Neural progenitor cell (in vitro differentiated cells): ENCODE measurements at regions not wholly inside any gene's neighbourhood (a gene's known extent, or its start where the extent isn't known, plus 50 kb on each side); places are given as distances from the start of the nearest gene placed in this dataset.

Source experiments
- DNase-seq: peaks from one replicate; pipeline ENCODE4 v3.0.0-alpha.2; 2016; ENCODE audit warnings: low spot score
- H2AFZ ChIP-seq: fragments of 200-600 bp; sonication (generic); replicated peaks from 2 replicates; pipeline ENCODE4 v1.6.1; 2016; ENCODE audit warnings: antibody characterized with exemption
- H3F3A ChIP-seq: fragments of 200-600 bp; sonication (generic); 2 replicates; pipeline ENCODE4 v1.6.1; 2016; ENCODE audit warnings: antibody characterized with exemption, low read depth
- H3K27ac ChIP-seq: fragments of 200-600 bp; sonication (generic); 2 replicates; pipeline ENCODE4 v1.5.1; 2016; ENCODE audit warnings: mild to moderate bottlenecking
- H3K27me3 ChIP-seq: fragments of 200-600 bp; sonication (generic); 2 replicates; pipeline ENCODE4 v1.6.1; 2016; ENCODE audit warnings: mild to moderate bottlenecking, moderate library complexity
- H3K36me3 ChIP-seq: fragments of 200-600 bp; sonication (generic); 2 replicates; pipeline ENCODE4 v1.5.1; 2016
- H3K4me1 ChIP-seq: fragments of 200-600 bp; sonication (generic); 2 replicates; pipeline ENCODE4 v1.6.1; 2016; ENCODE audit warnings: mixed run types
- H3K4me2 ChIP-seq: fragments of 200-600 bp; sonication (generic); 2 replicates; pipeline ENCODE4 v1.6.1; 2016
- H3K4me3 ChIP-seq: fragments of 200-600 bp; sonication (generic); 2 replicates; pipeline ENCODE4 v1.5.1; 2016
- H3K79me2 ChIP-seq: fragments of 200-600 bp; sonication (generic); 2 replicates; pipeline ENCODE4 v1.6.1; 2016; ENCODE audit warnings: low read depth
- H3K9ac ChIP-seq: fragments of 200-600 bp; sonication (generic); 2 replicates; pipeline ENCODE4 v1.6.1; 2016
- H3K9me3 ChIP-seq: fragments of 200-600 bp; sonication (generic); 2 replicates; pipeline ENCODE4 v1.5.1; 2016; ENCODE audit warnings: low read depth
- H4K20me1 ChIP-seq: fragments of 200-600 bp; sonication (generic); 2 replicates; pipeline ENCODE4 v1.6.1; 2016; ENCODE audit warnings: low read depth
- H3K27ac Mint-ChIP-seq: 3 replicates; pipeline ENCODE4 v1.8.0; 2021; ENCODE audit warnings: mixed read lengths
- H3K27me3 Mint-ChIP-seq: 2 replicates; pipeline ENCODE4 v1.8.0; 2022; ENCODE audit warnings: low read depth, mild to moderate bottlenecking, inconsistent platforms, moderate library complexity, mixed read lengths; ENCODE audit not compliant: insufficient read depth
- H3K36me3 Mint-ChIP-seq: 3 replicates; pipeline ENCODE4 v1.8.0; 2021; ENCODE audit warnings: mixed read lengths
- H3K4me1 Mint-ChIP-seq: 3 replicates; pipeline ENCODE4 v1.8.0; 2021; ENCODE audit warnings: mixed read lengths
- H3K4me3 Mint-ChIP-seq: 3 replicates; pipeline ENCODE4 v1.8.0; 2021; ENCODE audit warnings: mild to moderate bottlenecking, moderate library complexity, mixed read lengths
- H3K9me3 Mint-ChIP-seq: 3 replicates; pipeline ENCODE4 v1.8.0; 2020; ENCODE audit warnings: mixed read lengths
- EZH2 ChIP-seq: fragments of 200-600 bp; sonication (generic); IDR thresholded peaks from 2 replicates; pipeline ENCODE4 v1.6.1; 2017; ENCODE audit warnings: antibody characterized with exemption, mild to moderate bottlenecking, moderate library complexity
- EZH2phosphoT487 ChIP-seq: fragments of 200-600 bp; sonication (generic); IDR thresholded peaks from 2 replicates; pipeline ENCODE4 v1.6.1; 2017; ENCODE audit warnings: antibody characterized with exemption
- TF ChIP-seq, protein P1 (sequence below): fragments of 200-600 bp; sonication (generic); IDR thresholded peaks from 2 replicates; pipeline ENCODE4 v1.5.1; 2017; ENCODE audit warnings: antibody characterized with exemption, mild to moderate bottlenecking

DNA sequence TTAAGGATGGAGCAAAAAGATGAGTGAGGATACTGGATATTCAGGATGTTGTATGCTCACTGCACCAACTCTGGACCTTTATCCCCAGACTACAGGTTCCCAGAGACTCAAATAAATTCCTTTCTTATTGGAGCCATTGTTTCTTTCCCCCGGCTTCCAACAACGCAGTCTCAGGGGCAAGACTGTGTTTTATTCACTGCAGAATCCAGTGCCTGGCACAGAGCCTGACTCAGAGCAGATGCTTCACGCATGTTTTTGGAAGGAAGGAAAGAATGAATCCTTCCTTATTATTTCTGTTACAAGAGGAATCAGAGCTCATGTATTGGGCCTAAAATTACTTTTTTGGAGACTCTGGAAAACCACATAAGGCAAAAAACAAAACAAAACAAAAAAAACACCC lies 96.0 kb upstream of the VGLL4 start:
- Histone ChIP-seq H3F3A (no peaks in the 10 kb centered on the region), H4K20me1 (no peaks in the 10 kb centered on the region), H2AFZ (no peak overlapping the region), H3K27ac (no peak overlapping the region), H3K4me2 (no peak overlapping the region), H3K79me2 (no peaks in the 10 kb centered on the region), H3K36me3 (no peaks in the 10 kb centered on the region), H3K27me3 (no peaks in the 10 kb centered on the region), H3K9me3 (no peaks in the 10 kb centered on the region), H3K9ac (no peak overlapping the region), H3K4me3 (no peak overlapping the region), H3K4me1 (no peaks in the 10 kb centered on the region)
- Mint-ChIP-seq H3K27ac (no peak overlapping the region), H3K36me3 (no peaks in the 10 kb centered on the region), H3K9me3 (no peaks in the 10 kb centered on the region), H3K4me3 (no peak overlapping the region), H3K27me3 (no peaks in the 10 kb centered on the region), H3K4me1 (peaks cover 4% of the 10 kb centered on the region)
- TF ChIP-seq EZH2 (no peak), EZH2phosphoT487 (no peak)
- TF ChIP-seq, protein P1, sequence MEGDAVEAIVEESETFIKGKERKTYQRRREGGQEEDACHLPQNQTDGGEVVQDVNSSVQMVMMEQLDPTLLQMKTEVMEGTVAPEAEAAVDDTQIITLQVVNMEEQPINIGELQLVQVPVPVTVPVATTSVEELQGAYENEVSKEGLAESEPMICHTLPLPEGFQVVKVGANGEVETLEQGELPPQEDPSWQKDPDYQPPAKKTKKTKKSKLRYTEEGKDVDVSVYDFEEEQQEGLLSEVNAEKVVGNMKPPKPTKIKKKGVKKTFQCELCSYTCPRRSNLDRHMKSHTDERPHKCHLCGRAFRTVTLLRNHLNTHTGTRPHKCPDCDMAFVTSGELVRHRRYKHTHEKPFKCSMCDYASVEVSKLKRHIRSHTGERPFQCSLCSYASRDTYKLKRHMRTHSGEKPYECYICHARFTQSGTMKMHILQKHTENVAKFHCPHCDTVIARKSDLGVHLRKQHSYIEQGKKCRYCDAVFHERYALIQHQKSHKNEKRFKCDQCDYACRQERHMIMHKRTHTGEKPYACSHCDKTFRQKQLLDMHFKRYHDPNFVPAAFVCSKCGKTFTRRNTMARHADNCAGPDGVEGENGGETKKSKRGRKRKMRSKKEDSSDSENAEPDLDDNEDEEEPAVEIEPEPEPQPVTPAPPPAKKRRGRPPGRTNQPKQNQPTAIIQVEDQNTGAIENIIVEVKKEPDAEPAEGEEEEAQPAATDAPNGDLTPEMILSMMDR, result no peak
- DNase-seq, result no peak

DNA sequence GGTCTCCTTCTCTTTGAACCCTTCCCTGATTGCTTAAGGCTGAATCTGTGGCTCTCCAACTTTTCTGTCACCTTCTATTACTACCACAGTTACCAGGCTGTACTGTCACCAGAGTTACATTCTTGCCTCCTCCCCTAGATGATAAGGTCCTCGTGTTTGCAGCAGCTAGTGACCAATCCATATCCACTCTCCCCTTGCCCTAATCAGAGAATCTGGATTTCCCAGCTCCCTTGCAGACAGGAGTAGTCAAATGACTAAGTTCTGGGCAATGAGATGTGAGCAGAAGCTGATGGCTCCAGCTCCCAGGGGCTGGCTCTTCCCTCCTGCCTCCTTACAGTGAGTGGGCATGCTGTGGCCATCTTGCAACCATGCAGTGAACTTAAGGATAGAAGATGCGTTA lies 95.4 kb upstream of the VGLL4 start:
- H3K27me3 Mint-ChIP-seq, result no peaks in the 10 kb centered on the region
- H3K4me1 ChIP-seq, result no peaks in the 10 kb centered on the region
- H3K4me2 ChIP-seq, result no peak overlapping the region
- H3K79me2 ChIP-seq, result no peaks in the 10 kb centered on the region
- no peak overlapping the region for H3K9ac ChIP-seq
- no peaks in the 10 kb centered on the region for H3F3A ChIP-seq
- TF ChIP-seq EZH2 (no peak), EZH2phosphoT487 (no peak)
- TF ChIP-seq, protein P1, result no peak
- no peak overlapping the region for H3K27ac Mint-ChIP-seq
- no peaks in the 10 kb centered on the region for H3K36me3 ChIP-seq
- no peaks in the 10 kb centered on the region for H3K27me3 ChIP-seq
- no peak overlapping the region for H3K4me3 Mint-ChIP-seq
- no peaks in the 10 kb centered on the region for H4K20me1 ChIP-seq
- no peak overlapping the region for H3K27ac ChIP-seq
- peaks cover 4% of the 10 kb centered on the region for H3K4me1 Mint-ChIP-seq
- no peaks in the 10 kb centered on the region for H3K9me3 ChIP-seq
- H2AFZ ChIP-seq, result no peak overlapping the region
- DNase-seq, result no peak
- H3K4me3 ChIP-seq, result no peak overlapping the region
- no peaks in the 10 kb centered on the region for H3K36me3 Mint-ChIP-seq
- no peaks in the 10 kb centered on the region for H3K9me3 Mint-ChIP-seq

DNA sequence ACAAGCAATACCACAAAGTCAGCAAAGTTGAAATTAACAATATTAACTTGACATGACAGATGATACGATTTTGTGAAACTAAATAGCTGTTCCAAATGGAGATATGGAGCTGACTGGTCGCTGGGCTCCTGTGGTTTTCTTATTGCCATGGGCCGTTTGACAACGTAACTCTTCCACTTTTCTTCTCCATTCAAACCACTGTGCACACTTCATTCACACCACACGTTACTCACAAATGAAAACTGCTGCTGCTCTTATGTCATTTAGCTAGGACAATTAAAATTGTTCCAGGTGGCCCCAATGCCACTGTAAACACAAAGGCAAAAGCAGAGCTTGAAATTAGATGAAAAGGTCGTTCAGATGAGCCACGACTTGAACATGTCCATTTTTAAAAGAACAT lies 94.0 kb upstream of the VGLL4 start:
- H3K4me1 Mint-ChIP-seq, result peaks cover 4% of the 10 kb centered on the region
- no peaks in the 10 kb centered on the region for H3K27me3 ChIP-seq
- no peak overlapping the region for H3K4me3 Mint-ChIP-seq
- no peaks in the 10 kb centered on the region for H3K9me3 Mint-ChIP-seq
- H4K20me1 ChIP-seq, result no peaks in the 10 kb centered on the region
- no peaks in the 10 kb centered on the region for H3K27me3 Mint-ChIP-seq
- TF ChIP-seq EZH2phosphoT487 (no peak), EZH2 (no peak)
- TF ChIP-seq, protein P1, result no peak
- H3K4me1 ChIP-seq, result no peaks in the 10 kb centered on the region
- H3K36me3 ChIP-seq, result no peaks in the 10 kb centered on the region
- no peak overlapping the region for H3K27ac Mint-ChIP-seq
- H3K36me3 Mint-ChIP-seq, result no peaks in the 10 kb centered on the region
- H3K79me2 ChIP-seq, result no peaks in the 10 kb centered on the region
- H3K4me3 ChIP-seq, result no peak overlapping the region
- H3K9ac ChIP-seq, result no peak overlapping the region
- no peak for DNase-seq
- no peak overlapping the region for H2AFZ ChIP-seq
- no peak overlapping the region for H3K4me2 ChIP-seq
- H3F3A ChIP-seq, result no peaks in the 10 kb centered on the region
- H3K27ac ChIP-seq, result no peak overlapping the region
- H3K9me3 ChIP-seq, result no peaks in the 10 kb centered on the region
